ENCODE measurements at regions not wholly inside any gene's neighbourhood (a gene's known extent, or its start where the extent isn't known, plus 50 kb on each side); places are given as distances from the start of the nearest gene placed in this dataset.

DNA sequence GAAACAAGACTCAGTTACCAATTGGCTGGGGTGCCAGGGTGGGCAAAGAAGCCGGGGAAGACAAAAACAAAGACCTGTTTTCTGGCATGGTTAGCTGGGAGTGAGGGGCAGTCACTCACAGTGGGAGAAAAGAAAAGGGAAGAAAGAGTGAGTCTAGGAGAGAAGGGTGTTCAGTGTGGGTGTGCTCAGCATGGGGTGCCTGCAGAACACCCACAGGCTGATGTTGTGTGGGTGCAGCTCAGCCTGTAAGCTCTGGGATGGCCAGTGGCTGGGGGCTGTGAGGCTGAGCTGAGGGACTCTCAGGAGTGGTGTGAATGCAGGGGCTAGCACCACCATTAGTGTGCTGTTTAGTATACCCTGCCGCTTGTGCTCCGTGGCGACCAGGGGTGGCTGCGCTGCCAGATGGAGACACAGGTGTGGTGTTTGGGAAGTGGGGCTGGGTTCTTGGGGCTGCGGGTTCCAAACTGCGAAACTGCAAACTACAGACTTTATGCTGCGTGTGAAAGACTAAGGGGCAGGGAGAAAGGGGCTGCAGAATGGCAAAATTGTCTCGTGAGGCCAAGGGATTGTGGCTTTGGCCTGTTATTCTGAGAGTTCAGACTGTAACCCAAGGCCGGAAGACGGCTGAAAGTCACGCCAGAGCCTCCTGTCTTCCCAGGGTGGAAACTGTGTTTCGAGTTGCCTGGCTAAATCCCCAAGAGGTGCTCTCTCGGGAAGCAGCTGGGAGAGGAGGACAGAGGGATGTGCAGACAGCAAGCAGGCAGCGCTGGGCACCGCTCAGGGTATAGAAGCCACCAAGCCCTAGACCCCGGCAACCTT is 156.3 kb downstream of the TTC32 start:
- Histone ChIP-seq H3K9me3 (ENCODE audit: insufficient read depth, low read length) (no peaks in the 10 kb centered on the region), H3K27me3 (ENCODE audit: insufficient read depth, insufficient read length) (no peaks in the 10 kb centered on the region), H3K4me3 (ENCODE audit: insufficient read length, low read depth) (no peak overlapping the region), H3K4me1 (ENCODE audit: insufficient read depth, insufficient read length) (no peaks in the 10 kb centered on the region), H3K36me3 (ENCODE audit: insufficient read depth, insufficient read length, low read length) (no peaks in the 10 kb centered on the region), H3K9ac (ENCODE audit: insufficient read length, low read depth) (no peak overlapping the region)
- no peak for DNase-seq (ENCODE audit: low read depth, low spot score)
- TF ChIP-seq YY1 (IDR thresholded peaks at IDR 0.05; ENCODE audit: insufficient read depth, insufficient read length) (no peak), SUZ12 (IDR thresholded peaks at IDR 0.05; ENCODE audit: extremely low read depth, insufficient read depth, insufficient read length) (no peak), ZNF274 (IDR thresholded peaks at IDR 0.05; ENCODE audit: low read depth, low read length) (no peak)

DNA sequence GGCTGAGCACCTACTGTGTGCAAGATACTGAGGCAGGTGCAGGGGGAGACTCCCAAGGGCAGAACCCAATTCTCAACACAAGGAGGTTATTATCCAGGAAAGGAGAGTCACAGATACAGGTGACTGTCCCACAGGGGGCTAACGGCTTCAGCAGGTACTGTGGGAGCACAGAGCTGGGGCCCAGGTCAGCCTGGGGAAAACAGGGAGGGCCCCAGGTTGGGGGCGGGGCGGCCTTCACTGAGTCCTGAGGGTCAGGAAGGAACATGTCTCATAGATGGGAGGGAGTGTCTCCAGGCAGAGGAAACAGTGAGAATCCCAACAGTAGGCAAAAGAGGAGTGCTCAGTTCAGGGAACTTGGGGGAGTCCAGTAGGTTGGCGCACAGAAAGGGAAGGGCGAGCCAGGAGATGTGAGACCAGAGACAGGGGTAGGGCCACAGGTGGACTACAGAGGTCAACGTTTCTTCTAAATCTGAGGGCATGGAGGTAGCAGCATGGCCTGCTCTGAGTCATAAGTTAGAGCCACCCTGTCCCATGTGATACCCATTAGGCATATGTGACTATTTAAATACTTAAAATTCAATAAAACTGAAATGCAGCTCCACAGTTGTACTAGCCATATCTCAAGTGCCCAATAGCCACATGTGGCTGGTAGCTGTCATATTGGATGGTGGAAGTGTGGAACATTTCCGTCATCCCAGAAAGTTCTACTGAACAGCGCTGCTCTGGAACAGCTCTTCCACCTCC is 157.2 kb downstream of the TTC32 start:
- TF ChIP-seq YY1 (IDR thresholded peaks at IDR 0.05; ENCODE audit: insufficient read depth, insufficient read length), result no peak
- TF ChIP-seq ZNF274 (IDR thresholded peaks at IDR 0.05; ENCODE audit: low read depth, low read length), result no peak
- no peak for TF ChIP-seq SUZ12 (IDR thresholded peaks at IDR 0.05; ENCODE audit: extremely low read depth, insufficient read depth, insufficient read length)
- Histone ChIP-seq H3K9me3 (ENCODE audit: insufficient read depth, low read length) (no peaks in the 10 kb centered on the region), H3K36me3 (ENCODE audit: insufficient read depth, insufficient read length, low read length) (no peaks in the 10 kb centered on the region), H3K4me3 (ENCODE audit: insufficient read length, low read depth) (no peak overlapping the region), H3K9ac (ENCODE audit: insufficient read length, low read depth) (no peak overlapping the region), H3K27me3 (ENCODE audit: insufficient read depth, insufficient read length) (no peaks in the 10 kb centered on the region), H3K4me1 (ENCODE audit: insufficient read depth, insufficient read length) (no peaks in the 10 kb centered on the region)
- DNase-seq (ENCODE audit: low read depth, low spot score), result no peak

DNA sequence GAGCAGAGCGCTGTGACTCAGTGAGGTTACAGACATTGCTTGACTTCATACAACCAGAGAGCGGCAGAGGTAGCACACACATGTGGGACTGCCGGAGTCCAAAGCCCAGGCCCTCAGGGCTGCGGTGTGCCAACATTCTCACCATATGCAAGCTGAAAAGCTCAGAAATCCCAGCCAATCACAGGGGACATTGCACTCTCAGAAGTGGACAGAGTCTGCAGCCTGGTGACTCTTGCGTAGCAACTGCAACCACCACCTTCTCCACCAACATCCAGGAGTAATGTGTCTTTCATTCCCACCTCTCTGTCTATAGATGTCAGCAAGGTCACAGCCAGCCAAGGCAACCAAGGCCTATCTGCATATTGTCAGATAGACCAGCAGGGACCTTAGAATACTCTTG is 158.1 kb downstream of the TTC32 start:
- no peak for DNase-seq (ENCODE audit: low read depth, low spot score)
- Histone ChIP-seq H3K27me3 (ENCODE audit: insufficient read depth, insufficient read length) (no peaks in the 10 kb centered on the region), H3K36me3 (ENCODE audit: insufficient read depth, insufficient read length, low read length) (no peaks in the 10 kb centered on the region), H3K9me3 (ENCODE audit: insufficient read depth, low read length) (no peaks in the 10 kb centered on the region), H3K4me1 (ENCODE audit: insufficient read depth, insufficient read length) (no peaks in the 10 kb centered on the region), H3K9ac (ENCODE audit: insufficient read length, low read depth) (no peak overlapping the region), H3K4me3 (ENCODE audit: insufficient read length, low read depth) (no peak overlapping the region)
- TF ChIP-seq ZNF274 (IDR thresholded peaks at IDR 0.05; ENCODE audit: low read depth, low read length) (no peak), SUZ12 (IDR thresholded peaks at IDR 0.05; ENCODE audit: extremely low read depth, insufficient read depth, insufficient read length) (no peak)

DNA sequence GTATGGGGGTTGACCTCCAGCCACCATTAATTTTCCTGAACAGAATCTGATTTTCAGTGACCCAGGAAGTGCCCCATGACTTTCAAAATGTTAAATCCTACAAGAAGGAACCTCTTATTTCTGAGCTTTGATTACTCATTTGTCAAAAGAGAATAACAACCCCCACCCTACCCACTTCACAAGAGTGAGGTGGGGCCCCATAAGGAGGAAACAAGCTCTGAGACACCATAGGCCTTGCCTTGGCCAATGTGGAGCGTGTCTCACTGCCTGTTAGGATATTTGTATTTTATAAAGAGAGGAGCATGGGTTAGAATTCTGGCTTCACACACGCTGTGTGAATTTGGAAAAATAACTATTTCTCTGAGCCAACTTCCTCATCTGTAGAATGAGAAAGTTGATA is 158.9 kb downstream of the TTC32 start:
- Histone ChIP-seq H3K4me3 (ENCODE audit: insufficient read length, low read depth) (no peak overlapping the region), H3K9me3 (ENCODE audit: insufficient read depth, low read length) (no peaks in the 10 kb centered on the region), H3K36me3 (ENCODE audit: insufficient read depth, insufficient read length, low read length) (no peaks in the 10 kb centered on the region), H3K9ac (ENCODE audit: insufficient read length, low read depth) (no peak overlapping the region), H3K27me3 (ENCODE audit: insufficient read depth, insufficient read length) (no peaks in the 10 kb centered on the region), H3K4me1 (ENCODE audit: insufficient read depth, insufficient read length) (no peaks in the 10 kb centered on the region)
- DNase-seq (ENCODE audit: low read depth, low spot score), result no peak
- no peak for TF ChIP-seq ZNF274 (IDR thresholded peaks at IDR 0.05; ENCODE audit: low read depth, low read length)

DNA sequence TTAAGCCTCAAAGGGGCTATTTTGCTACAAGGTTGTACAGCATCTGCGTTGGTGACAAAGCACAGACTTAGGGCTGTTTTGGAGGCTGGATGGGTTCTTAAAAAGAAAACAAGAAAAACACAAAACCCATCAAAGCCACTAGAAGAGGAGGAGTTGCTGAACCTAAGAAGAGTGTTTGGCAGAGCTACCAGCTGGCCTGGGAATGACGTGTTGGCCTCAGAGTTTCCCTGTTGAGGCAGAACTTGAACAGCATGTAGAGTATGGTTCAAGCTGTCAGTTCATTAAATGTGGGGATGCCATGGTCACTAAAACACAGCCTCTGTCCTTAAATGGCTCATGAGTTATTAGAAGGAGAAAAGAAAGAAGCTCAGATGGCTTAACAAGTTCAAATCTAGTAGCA is 162.5 kb downstream of the TTC32 start:
- DNase-seq (ENCODE audit: low read depth, low spot score), result no peak
- Histone ChIP-seq H3K9ac (ENCODE audit: insufficient read length, low read depth) (no peak overlapping the region), H3K4me3 (ENCODE audit: insufficient read length, low read depth) (no peak overlapping the region), H3K27me3 (ENCODE audit: insufficient read depth, insufficient read length) (no peaks in the 10 kb centered on the region), H3K4me1 (ENCODE audit: insufficient read depth, insufficient read length) (no peaks in the 10 kb centered on the region), H3K36me3 (ENCODE audit: insufficient read depth, insufficient read length, low read length) (no peaks in the 10 kb centered on the region), H3K9me3 (ENCODE audit: insufficient read depth, low read length) (no peaks in the 10 kb centered on the region)
- TF ChIP-seq SUZ12 (IDR thresholded peaks at IDR 0.05; ENCODE audit: extremely low read depth, insufficient read depth, insufficient read length) (no peak), YY1 (IDR thresholded peaks at IDR 0.05; ENCODE audit: insufficient read depth, insufficient read length) (no peak), ZNF274 (IDR thresholded peaks at IDR 0.05; ENCODE audit: low read depth, low read length) (no peak)

DNA sequence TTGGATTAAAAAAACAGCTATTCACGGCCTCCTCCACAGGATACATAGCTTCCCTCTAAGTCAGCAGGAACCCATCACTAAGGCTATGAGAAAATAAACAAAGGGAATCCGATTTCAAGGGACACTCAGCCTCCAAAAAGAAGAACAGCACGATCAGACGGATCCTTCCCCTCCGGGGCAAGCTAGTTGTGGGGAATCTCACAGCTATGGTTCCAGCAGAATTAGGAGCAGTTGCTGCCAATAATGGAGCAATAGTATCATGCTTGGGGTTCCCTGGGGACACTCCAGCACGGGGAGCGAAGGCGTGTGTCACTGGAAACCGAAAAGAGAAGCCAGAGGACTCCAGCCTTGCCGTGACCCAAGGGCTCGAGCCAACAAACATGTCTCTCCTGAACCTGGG is 163.1 kb downstream of the TTC32 start:
- no peak for TF ChIP-seq YY1 (IDR thresholded peaks at IDR 0.05; ENCODE audit: insufficient read depth, insufficient read length)
- TF ChIP-seq SUZ12 (IDR thresholded peaks at IDR 0.05; ENCODE audit: extremely low read depth, insufficient read depth, insufficient read length), result no peak
- TF ChIP-seq ZNF274 (IDR thresholded peaks at IDR 0.05; ENCODE audit: low read depth, low read length), result no peak
- no peaks in the 10 kb centered on the region for H3K4me1 ChIP-seq (ENCODE audit: insufficient read depth, insufficient read length)
- no peaks in the 10 kb centered on the region for H3K9me3 ChIP-seq (ENCODE audit: insufficient read depth, low read length)
- no peaks in the 10 kb centered on the region for H3K36me3 ChIP-seq (ENCODE audit: insufficient read depth, insufficient read length, low read length)
- H3K27me3 ChIP-seq (ENCODE audit: insufficient read depth, insufficient read length), result no peaks in the 10 kb centered on the region
- no peak overlapping the region for H3K4me3 ChIP-seq (ENCODE audit: insufficient read length, low read depth)
- no peak overlapping the region for H3K9ac ChIP-seq (ENCODE audit: insufficient read length, low read depth)
- DNase-seq (ENCODE audit: low read depth, low spot score), result no peak

DNA sequence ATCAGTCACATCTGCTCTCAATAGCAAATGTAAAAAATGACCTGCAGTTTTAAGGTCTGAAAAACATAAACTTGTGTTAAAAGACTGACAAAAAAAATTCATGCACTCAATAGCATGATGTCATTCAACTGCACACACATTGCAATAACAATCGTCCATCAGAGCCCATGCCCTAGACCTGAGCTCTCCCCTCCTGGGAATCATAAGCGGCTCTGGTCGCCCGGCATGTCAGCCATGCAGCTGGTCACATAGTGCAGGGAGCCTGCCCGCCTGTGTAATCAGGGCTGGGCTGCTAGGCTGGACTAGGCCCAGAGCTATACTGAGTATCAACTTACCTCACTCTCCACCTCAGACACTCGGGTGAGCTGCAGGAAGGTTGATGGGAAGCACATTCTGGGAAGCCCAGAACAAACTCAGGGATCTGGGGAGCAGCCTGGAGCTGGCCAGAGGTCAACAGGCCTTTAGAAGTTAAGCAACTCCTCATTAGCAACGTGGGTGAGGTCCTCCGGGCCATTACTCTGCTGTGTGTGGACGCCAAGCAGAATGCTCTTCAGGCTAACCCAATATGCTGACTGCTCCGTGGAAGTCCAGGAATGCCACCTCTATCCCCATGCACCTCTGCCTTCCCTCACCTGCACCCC is 165.5 kb downstream of the TTC32 start:
- Histone ChIP-seq H3K27me3 (ENCODE audit: insufficient read depth, insufficient read length) (no peaks in the 10 kb centered on the region), H3K4me1 (ENCODE audit: insufficient read depth, insufficient read length) (no peaks in the 10 kb centered on the region), H3K9ac (ENCODE audit: insufficient read length, low read depth) (no peak overlapping the region), H3K9me3 (ENCODE audit: insufficient read depth, low read length) (no peaks in the 10 kb centered on the region), H3K36me3 (ENCODE audit: insufficient read depth, insufficient read length, low read length) (no peaks in the 10 kb centered on the region), H3K4me3 (ENCODE audit: insufficient read length, low read depth) (no peak overlapping the region)
- TF ChIP-seq ZNF274 (IDR thresholded peaks at IDR 0.05; ENCODE audit: low read depth, low read length) (no peak), YY1 (IDR thresholded peaks at IDR 0.05; ENCODE audit: insufficient read depth, insufficient read length) (no peak), SUZ12 (IDR thresholded peaks at IDR 0.05; ENCODE audit: extremely low read depth, insufficient read depth, insufficient read length) (no peak)
- DNase-seq (ENCODE audit: low read depth, low spot score), result no peak
